BE2C (cell line): ENCODE measurements at regions not wholly inside any gene's neighbourhood (a gene's known extent, or its start where the extent isn't known, plus 50 kb on each side); places are given as distances from the start of the nearest gene placed in this dataset.

Experiments used
- DNase-seq: peaks from one replicate; pipeline ENCODE4 v3.0.0-alpha.2; 2020
- H3K27me3 ChIP-seq: fragments of 250-450 bp; sonication (Bioruptor Pico); 2 replicates; pipeline ENCODE4 v1.5.1; 2020; ENCODE audit warnings: mild to moderate bottlenecking
- H3K36me3 ChIP-seq: fragments of 250-450 bp; sonication (Bioruptor Pico); 2 replicates; pipeline ENCODE4 v1.5.1; 2020; ENCODE audit warnings: mild to moderate bottlenecking
- H3K4me1 ChIP-seq: fragments of 250-450 bp; sonication (Bioruptor Pico); 2 replicates; pipeline ENCODE4 v1.5.1; 2020
- H3K4me3 ChIP-seq: 2 replicates; pipeline ENCODE4 v1.5.1; 2011; ENCODE audit warnings: low read depth, low read length
- H3K9me3 ChIP-seq: fragments of 250-450 bp; sonication (Bioruptor Pico); 2 replicates; pipeline ENCODE4 v1.5.1; 2020
- TF ChIP-seq, protein P1 (sequence below): IDR thresholded peaks from 2 replicates; pipeline ENCODE4 v1.5.1; 2012; ENCODE audit warnings: mild to moderate bottlenecking, low read depth, low read length

DNA sequence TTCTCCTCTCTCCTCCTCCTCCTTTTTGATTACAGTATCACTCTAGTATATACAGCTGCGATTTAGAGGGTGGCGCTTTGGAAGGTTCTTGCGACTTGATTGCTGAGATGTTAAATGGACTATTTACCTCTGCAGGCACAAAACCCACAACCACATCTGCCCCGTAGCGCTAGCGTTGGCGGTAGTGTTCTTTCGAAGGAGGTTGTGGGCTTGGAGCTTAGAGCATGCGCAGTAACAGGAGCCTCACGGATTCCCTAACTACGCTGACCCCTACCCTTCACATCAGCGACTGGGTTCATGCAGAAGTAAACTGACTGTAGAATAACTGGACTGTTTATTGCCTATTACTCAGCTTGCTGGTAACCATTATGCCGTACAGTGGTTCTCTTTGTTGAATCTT, 58.0 kb downstream of the CGGBP1 start:
- DNase-seq, result peak; percentile 24
- H3K36me3 ChIP-seq, result no peaks in the 10 kb centered on the region
- peaks cover 30% of the 10 kb centered on the region for H3K27me3 ChIP-seq
- H3K9me3 ChIP-seq, result no peaks in the 10 kb centered on the region
- H3K4me3 ChIP-seq, result peak overlapping the region; percentile 41
- H3K4me1 ChIP-seq, result no peaks in the 10 kb centered on the region
- TF ChIP-seq, protein P1, sequence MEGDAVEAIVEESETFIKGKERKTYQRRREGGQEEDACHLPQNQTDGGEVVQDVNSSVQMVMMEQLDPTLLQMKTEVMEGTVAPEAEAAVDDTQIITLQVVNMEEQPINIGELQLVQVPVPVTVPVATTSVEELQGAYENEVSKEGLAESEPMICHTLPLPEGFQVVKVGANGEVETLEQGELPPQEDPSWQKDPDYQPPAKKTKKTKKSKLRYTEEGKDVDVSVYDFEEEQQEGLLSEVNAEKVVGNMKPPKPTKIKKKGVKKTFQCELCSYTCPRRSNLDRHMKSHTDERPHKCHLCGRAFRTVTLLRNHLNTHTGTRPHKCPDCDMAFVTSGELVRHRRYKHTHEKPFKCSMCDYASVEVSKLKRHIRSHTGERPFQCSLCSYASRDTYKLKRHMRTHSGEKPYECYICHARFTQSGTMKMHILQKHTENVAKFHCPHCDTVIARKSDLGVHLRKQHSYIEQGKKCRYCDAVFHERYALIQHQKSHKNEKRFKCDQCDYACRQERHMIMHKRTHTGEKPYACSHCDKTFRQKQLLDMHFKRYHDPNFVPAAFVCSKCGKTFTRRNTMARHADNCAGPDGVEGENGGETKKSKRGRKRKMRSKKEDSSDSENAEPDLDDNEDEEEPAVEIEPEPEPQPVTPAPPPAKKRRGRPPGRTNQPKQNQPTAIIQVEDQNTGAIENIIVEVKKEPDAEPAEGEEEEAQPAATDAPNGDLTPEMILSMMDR, result no peak

DNA sequence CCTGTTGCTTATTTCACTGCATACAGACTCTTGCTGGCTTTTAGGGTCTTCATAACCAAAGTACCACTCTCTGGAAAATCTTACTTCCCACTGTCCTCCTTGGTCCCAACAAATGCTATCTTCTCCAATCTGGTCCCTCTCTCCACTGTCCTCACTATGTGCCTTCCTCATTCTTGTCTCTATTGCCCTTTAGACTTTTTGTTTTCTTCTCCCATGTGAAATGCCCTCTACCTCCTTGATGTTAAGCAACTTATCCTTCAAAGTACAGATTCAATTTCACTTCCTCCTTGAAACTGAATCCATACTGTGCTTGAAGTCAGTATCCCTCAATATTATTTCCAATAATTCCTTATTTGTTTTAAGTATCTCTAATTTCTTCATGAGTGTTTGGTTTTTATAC, 60.8 kb downstream of the CGGBP1 start:
- no peaks in the 10 kb centered on the region for H3K4me1 ChIP-seq
- no peak overlapping the region for H3K4me3 ChIP-seq
- H3K9me3 ChIP-seq, result no peaks in the 10 kb centered on the region
- no peaks in the 10 kb centered on the region for H3K36me3 ChIP-seq
- peaks cover 30% of the 10 kb centered on the region for H3K27me3 ChIP-seq
- TF ChIP-seq, protein P1, result no peak
- DNase-seq, result no peak

DNA sequence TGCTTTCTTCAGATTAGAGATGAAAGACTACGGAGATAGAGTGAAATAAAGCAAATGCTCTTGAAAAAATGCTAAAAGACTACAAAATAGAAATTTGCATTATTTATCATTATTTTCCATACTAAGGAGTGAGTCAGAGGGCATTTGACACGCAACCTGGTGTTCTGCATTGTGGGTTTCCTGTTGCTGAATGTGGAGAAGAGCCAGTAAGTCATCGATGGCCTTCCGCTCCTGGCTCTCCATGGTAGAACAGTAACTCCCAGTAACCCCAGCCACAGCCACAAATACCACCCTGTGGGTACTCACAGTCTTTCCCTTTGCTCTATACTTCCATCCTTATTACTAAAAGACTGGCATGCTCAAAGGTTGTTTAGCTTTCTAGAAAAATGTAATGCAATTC, 61.5 kb downstream of the CGGBP1 start:
- H3K9me3 ChIP-seq, result no peaks in the 10 kb centered on the region
- H3K27me3 ChIP-seq, result peaks cover 30% of the 10 kb centered on the region
- no peaks in the 10 kb centered on the region for H3K4me1 ChIP-seq
- no peak for DNase-seq
- H3K4me3 ChIP-seq, result no peak overlapping the region
- TF ChIP-seq, protein P1, result no peak
- no peaks in the 10 kb centered on the region for H3K36me3 ChIP-seq

DNA sequence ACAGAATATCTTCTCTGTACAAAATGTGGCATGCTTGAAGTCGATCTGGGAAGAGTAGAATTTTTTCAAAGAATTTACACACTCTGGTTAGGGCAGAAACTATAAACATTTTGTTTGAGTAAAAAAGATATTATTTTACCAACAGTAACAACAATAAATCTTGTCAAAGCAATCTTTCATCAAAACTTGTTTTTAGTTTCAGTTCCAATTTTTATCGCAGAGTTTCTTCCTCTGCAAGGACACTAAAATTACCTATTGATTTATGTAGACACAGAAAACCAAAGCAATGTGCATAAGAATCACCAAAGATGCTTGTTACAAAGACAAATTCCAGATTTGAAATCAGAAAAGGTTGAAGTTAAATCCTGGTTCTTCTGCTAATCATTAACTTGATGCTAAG, 61.9 kb downstream of the CGGBP1 start:
- TF ChIP-seq, protein P1, result no peak
- Histone ChIP-seq H3K36me3 (no peaks in the 10 kb centered on the region), H3K9me3 (no peaks in the 10 kb centered on the region), H3K27me3 (peaks cover 30% of the 10 kb centered on the region), H3K4me1 (no peaks in the 10 kb centered on the region), H3K4me3 (no peak overlapping the region)
- no peak for DNase-seq

DNA sequence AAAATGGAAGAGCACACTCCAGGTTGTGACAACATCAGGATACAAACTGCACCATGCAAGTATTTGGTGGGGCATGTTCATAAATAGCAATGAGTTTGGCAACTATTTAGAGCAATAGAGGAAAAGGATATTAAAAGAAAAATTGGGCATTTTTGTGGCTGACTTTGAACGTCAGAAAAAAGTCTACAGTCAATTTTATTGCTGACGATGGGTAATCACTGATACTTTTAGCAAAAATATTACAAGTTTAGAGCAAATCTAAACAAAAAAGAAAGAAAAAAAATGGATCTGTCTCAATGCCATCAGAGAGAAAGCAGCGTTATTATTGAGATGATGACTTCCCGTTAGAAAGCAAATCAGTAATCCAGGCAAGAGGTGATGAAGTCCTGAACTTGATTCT, 65.2 kb downstream of the CGGBP1 start:
- Histone ChIP-seq H3K4me3 (no peak overlapping the region), H3K27me3 (peaks cover 11% of the 10 kb centered on the region), H3K4me1 (no peaks in the 10 kb centered on the region), H3K9me3 (no peaks in the 10 kb centered on the region), H3K36me3 (no peaks in the 10 kb centered on the region)
- TF ChIP-seq, protein P1, result no peak
- DNase-seq, result no peak

DNA sequence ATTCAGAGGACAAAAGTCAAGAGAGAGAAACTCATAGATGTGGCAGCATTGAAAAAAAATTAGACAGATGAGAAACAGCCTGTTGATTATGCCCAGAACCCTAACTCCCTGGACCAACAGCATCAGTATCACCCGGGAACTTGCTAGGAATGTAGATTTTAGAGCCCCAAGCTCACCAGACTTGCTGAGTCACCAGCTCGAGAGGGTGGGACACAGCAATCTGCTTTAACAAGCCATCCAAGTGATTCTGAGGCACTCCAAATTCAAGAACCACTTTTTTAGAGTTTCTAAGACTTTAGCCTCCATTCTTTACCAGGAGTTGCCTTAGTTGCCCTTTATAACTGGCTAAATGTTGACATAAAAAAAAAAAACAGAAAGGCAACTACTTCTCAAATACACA, 70.9 kb downstream of the CGGBP1 start:
- no peaks in the 10 kb centered on the region for H3K9me3 ChIP-seq
- no peaks in the 10 kb centered on the region for H3K4me1 ChIP-seq
- no peak overlapping the region for H3K4me3 ChIP-seq
- H3K27me3 ChIP-seq, result peaks cover 4% of the 10 kb centered on the region; the same call in 1 of the 2 replicates
- DNase-seq, result no peak
- no peaks in the 10 kb centered on the region for H3K36me3 ChIP-seq
- TF ChIP-seq, protein P1, result no peak
